ENCODE measurements at regions not wholly inside any gene's neighbourhood (a gene's known extent, or its start where the extent isn't known, plus 50 kb on each side); places are given as distances from the start of the nearest gene placed in this dataset.

GRCh38 chr20:54909702-54910101 is 434.3 kb downstream of the DOK5 start:
- TF ChIP-seq CTCF (IDR thresholded peaks at IDR 0.05): no peak
- TF ChIP-seq POLR2A (IDR thresholded peaks at IDR 0.05): no peak
